Hepatocyte (in vitro differentiated cells): ENCODE measurements at regions not wholly inside any gene's neighbourhood (a gene's known extent, or its start where the extent isn't known, plus 50 kb on each side); places are given as distances from the start of the nearest gene placed in this dataset.

ENCODE experiments used
- DNase-seq: peaks from one replicate; pipeline ENCODE4 v3.0.0-alpha.2; 2016; ENCODE audit warnings: low spot score
- H2AFZ ChIP-seq: fragments of 200-600 bp; sonication (generic); 2 replicates; pipeline ENCODE4 v1.6.0; 2016; ENCODE audit warnings: antibody characterized with exemption, mild to moderate bottlenecking
- H3K27ac ChIP-seq: fragments of 200-600 bp; sonication (generic); 2 replicates; pipeline ENCODE4 v1.5.1; 2016; ENCODE audit warnings: mild to moderate bottlenecking
- H3K27me3 ChIP-seq: fragments of 200-600 bp; sonication (generic); 2 replicates; pipeline ENCODE4 v1.6.1; 2016
- H3K36me3 ChIP-seq: fragments of 200-600 bp; sonication (generic); replicated peaks from 2 replicates; pipeline ENCODE4 v1.5.1; 2016; ENCODE audit warnings: low read depth; ENCODE audit not compliant: insufficient read depth
- H3K4me1 ChIP-seq: fragments of 200-600 bp; sonication (generic); 2 replicates; pipeline ENCODE4 v1.5.1; 2016; ENCODE audit warnings: mild to moderate bottlenecking, moderate library complexity; ENCODE audit not compliant: insufficient read depth
- H3K4me2 ChIP-seq: fragments of 200-600 bp; sonication (generic); 2 replicates; pipeline ENCODE4 v1.6.0; 2016
- H3K4me3 ChIP-seq: fragments of 200-600 bp; sonication (generic); 2 replicates; pipeline ENCODE4 v1.5.1; 2016; ENCODE audit warnings: mild to moderate bottlenecking
- H3K79me2 ChIP-seq: fragments of 200-600 bp; sonication (generic); 2 replicates; pipeline ENCODE4 v1.6.0; 2017; ENCODE audit warnings: mild to moderate bottlenecking
- H3K9me2 ChIP-seq: fragments of 200-600 bp; sonication (generic); replicated peaks from 2 replicates; pipeline ENCODE4 v1.6.0; 2017; ENCODE audit warnings: mild to moderate bottlenecking; ENCODE audit not compliant: insufficient read depth
- H3K9me3 ChIP-seq: fragments of 200-600 bp; sonication (generic); 2 replicates; pipeline ENCODE4 v1.5.1; 2016; ENCODE audit warnings: low read depth, mild to moderate bottlenecking
- H4K20me1 ChIP-seq: fragments of 200-600 bp; sonication (generic); 2 replicates; pipeline ENCODE4 v1.6.0; 2016; ENCODE audit warnings: mild to moderate bottlenecking; ENCODE audit not compliant: insufficient read depth, poor library complexity, severe bottlenecking
- EZH2 ChIP-seq: fragments of 200-600 bp; sonication (generic); IDR thresholded peaks from 2 replicates; pipeline ENCODE4 v1.6.1; 2016; ENCODE audit warnings: antibody characterized with exemption, mild to moderate bottlenecking, borderline replicate concordance
- EZH2phosphoT487 ChIP-seq: fragments of 200-600 bp; sonication (generic); IDR thresholded peaks from one replicate; pipeline ENCODE4 v1.6.1; 2018; ENCODE audit warnings: antibody characterized with exemption, mild to moderate bottlenecking, low read depth, moderate library complexity; ENCODE audit not compliant: unreplicated experiment, severe bottlenecking
- WGBS: methylation state at CpG from one replicate; pipeline ENCODE4 v1.1.6; 2016; ENCODE audit warnings: low lambda C conversion rate; ENCODE audit errors: missing lambda C conversion rate; 5-methylcytosine and 5-hydroxymethylcytosine counted together
- TF ChIP-seq, protein P1 (sequence below): fragments of 200-600 bp; sonication (generic); IDR thresholded peaks from 2 replicates; pipeline ENCODE4 v1.5.1; 2016; ENCODE audit warnings: antibody characterized with exemption, mild to moderate bottlenecking; ENCODE audit not compliant: poor library complexity

DNA sequence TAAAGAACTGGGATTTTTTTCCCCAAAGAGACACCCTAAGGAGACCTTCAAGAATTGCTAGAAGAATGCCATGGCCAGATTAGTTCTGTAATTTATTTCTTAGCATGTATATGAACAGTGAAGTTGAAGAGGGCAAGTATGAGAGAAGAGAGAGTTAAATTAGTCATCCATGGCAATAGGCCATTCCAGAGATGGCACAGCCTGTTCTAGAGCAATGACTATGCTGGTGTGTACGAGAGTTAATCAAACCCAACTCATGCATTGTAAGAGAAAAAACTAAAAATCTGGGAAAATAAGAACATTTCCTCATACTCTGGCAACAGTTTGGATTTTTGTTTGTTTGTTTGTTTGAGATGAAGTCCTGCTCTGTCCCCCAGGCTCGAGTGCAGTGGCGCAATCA lies 112.1 kb upstream of the PIK3C3 start:
- H3K4me2 ChIP-seq, result no peak overlapping the region
- TF ChIP-seq EZH2phosphoT487 (no peak), EZH2 (no peak)
- TF ChIP-seq, protein P1, sequence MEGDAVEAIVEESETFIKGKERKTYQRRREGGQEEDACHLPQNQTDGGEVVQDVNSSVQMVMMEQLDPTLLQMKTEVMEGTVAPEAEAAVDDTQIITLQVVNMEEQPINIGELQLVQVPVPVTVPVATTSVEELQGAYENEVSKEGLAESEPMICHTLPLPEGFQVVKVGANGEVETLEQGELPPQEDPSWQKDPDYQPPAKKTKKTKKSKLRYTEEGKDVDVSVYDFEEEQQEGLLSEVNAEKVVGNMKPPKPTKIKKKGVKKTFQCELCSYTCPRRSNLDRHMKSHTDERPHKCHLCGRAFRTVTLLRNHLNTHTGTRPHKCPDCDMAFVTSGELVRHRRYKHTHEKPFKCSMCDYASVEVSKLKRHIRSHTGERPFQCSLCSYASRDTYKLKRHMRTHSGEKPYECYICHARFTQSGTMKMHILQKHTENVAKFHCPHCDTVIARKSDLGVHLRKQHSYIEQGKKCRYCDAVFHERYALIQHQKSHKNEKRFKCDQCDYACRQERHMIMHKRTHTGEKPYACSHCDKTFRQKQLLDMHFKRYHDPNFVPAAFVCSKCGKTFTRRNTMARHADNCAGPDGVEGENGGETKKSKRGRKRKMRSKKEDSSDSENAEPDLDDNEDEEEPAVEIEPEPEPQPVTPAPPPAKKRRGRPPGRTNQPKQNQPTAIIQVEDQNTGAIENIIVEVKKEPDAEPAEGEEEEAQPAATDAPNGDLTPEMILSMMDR, result no peak
- no peak overlapping the region for H2AFZ ChIP-seq
- no peaks in the 10 kb centered on the region for H3K79me2 ChIP-seq
- no peaks in the 10 kb centered on the region for H3K36me3 ChIP-seq
- H3K27ac ChIP-seq, result no peak overlapping the region
- H4K20me1 ChIP-seq, result no peaks in the 10 kb centered on the region
- H3K9me3 ChIP-seq, result no peaks in the 10 kb centered on the region
- H3K27me3 ChIP-seq, result no peaks in the 10 kb centered on the region
- DNase-seq, result no peak
- no peaks in the 10 kb centered on the region for H3K9me2 ChIP-seq
- WGBS, result 93% methylated on average over 3 of the region's 3 CpGs
- H3K4me1 ChIP-seq, result no peaks in the 10 kb centered on the region
- no peak overlapping the region for H3K4me3 ChIP-seq

DNA sequence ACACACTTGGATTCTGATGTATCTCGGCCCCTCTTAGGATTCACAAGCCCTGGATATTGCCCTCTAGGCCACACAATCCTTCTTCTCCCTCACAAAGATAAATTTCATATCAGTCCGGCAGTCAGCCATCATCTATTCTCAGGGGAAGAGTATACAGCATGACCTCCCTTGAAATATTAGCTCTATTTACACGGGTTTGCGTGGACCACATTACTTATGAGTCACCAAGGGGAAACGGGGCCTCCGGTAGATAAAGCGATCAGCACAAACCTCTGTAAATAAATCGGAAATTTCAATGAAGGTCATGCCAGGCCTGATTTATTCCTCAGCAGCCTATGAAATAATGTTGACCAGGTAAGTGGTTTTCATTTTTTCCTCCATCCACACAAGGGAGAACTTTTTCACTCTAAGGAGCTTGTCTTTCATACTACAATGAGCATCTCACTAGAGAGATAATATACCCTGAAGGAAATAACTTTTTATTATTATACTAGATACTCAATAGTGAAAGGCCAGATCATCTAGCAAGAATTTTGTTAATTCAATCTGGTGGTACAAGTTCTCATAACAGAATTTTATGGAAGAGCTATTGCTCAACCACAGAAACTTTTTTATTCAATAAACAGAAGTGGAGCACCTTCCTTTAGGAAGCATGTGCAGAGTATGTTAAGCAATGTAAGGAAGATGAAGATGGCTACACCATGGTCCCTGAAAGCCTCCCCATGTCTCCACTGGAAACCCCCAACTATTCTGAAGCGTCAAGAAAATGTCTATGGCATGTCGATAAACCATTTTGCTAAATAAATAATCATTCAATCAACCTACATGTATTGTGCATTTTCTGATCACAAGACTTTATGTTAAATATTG lies 125.2 kb upstream of the PIK3C3 start:
- Histone ChIP-seq H3K27ac (no peak overlapping the region), H3K79me2 (no peaks in the 10 kb centered on the region), H3K27me3 (no peaks in the 10 kb centered on the region), H3K36me3 (no peaks in the 10 kb centered on the region), H3K4me2 (no peak overlapping the region), H3K4me1 (no peaks in the 10 kb centered on the region), H3K9me2 (no peaks in the 10 kb centered on the region), H3K4me3 (no peak overlapping the region), H4K20me1 (no peaks in the 10 kb centered on the region), H3K9me3 (no peaks in the 10 kb centered on the region), H2AFZ (no peak overlapping the region)
- WGBS, result 81% methylated on average over 10 of the region's 10 CpGs
- TF ChIP-seq EZH2 (no peak), EZH2phosphoT487 (no peak)
- TF ChIP-seq, protein P1, result no peak
- DNase-seq, result peak; percentile 6

DNA sequence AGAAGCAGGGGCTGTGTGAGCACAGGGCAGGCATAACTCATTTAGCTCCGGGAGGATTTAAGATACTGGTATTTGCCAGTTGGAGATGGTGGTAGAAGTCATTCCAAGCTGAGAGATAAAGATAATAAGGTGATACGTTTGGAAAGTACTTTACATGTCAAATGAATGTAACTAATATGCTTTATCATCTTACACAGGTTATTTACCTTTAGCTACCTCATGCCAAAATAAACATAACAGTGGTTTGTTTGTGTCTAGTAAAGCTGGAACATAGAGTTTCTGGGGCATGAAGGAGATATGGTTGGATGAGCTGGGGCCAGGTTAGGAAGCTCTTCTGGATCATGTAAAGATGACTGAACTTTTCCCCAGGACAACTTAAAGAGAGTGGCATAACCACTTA lies 126.9 kb upstream of the PIK3C3 start:
- no peaks in the 10 kb centered on the region for H3K9me2 ChIP-seq
- no peaks in the 10 kb centered on the region for H3K36me3 ChIP-seq
- no peaks in the 10 kb centered on the region for H3K4me1 ChIP-seq
- no peak for DNase-seq
- H2AFZ ChIP-seq, result no peak overlapping the region
- H3K4me3 ChIP-seq, result no peak overlapping the region
- no peaks in the 10 kb centered on the region for H3K27me3 ChIP-seq
- H3K4me2 ChIP-seq, result no peak overlapping the region
- WGBS, result 26% methylated on average over 2 of the region's 2 CpGs
- H4K20me1 ChIP-seq, result no peaks in the 10 kb centered on the region
- no peaks in the 10 kb centered on the region for H3K9me3 ChIP-seq
- no peak overlapping the region for H3K27ac ChIP-seq
- TF ChIP-seq, protein P1, result no peak
- no peak for TF ChIP-seq EZH2
- no peak for TF ChIP-seq EZH2phosphoT487
- H3K79me2 ChIP-seq, result no peaks in the 10 kb centered on the region
